NOMO-1 treated with DMSO at 0.1 percent for 48 hours (cell line): ENCODE measurements at regions not wholly inside any gene's neighbourhood (a gene's known extent, or its start where the extent isn't known, plus 50 kb on each side); places are given as distances from the start of the nearest gene placed in this dataset.
"Not testable (repeated sequence)": the region's sequence is repeated elsewhere in the genome, so short reads cannot be mapped to it uniquely, and the experiment has no call there.

ENCODE experiments used
- DNase-seq: peaks from one replicate; lab custom pipeline; 2025; ENCODE audit not compliant: unreplicated experiment; lab: John Stamatoyannopoulos, UW

DNA sequence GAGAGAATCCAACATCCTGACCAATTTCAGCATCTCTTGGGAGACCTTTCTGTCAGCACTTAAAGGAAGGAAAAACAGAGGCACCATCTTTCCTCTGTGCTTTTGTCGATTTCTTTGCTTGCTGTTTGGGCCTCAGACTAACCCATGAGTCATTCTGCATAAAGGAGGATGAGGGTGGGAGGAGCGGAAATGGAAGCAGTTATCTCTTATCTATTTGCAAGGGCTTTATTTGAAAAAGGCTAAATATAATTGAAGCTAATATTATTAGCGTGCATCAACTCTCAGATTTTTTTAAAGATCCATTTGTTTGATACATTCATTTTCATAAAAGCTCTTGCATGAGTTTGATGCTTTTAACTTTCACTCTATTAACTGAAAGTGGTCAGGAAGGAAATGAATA, 72.9 kb downstream of the ZNF622 start:
- no peak for DNase-seq

DNA sequence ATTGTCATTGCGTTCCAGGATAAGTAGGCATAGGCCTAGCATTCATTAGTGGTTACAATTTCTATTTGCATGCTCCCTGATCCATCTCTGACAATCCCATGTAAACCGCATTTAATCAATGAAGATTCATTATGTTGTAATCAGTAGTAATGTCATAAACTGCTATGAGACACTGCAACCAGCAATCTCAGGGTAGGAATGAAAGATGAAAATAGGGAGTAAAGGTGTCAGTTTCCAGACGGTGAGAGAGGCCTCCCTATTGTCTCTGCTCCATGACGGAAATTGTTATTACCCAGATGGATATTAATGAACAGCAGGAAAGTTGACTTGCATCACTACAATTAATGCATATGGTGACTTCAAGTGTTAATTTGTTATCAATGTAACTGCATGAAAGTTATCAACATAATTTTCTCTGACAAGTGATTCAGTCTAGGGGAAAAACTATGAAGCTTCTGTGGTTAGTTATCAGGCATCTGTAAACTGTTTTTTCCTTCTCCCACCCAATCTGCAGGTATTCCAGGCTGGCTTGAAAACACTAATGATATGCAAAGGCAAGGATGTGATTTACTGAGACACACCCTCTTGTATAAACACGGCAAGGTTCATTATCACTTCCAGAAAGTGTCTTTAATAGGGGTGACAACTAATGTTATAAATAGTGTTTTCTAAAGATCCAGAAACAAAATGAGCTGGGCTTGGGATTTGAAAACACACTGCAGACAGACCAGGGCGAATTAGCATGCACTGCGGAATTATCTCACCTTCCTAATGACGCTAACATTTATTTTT, 73.5 kb downstream of the ZNF622 start:
- DNase-seq: no peak

DNA sequence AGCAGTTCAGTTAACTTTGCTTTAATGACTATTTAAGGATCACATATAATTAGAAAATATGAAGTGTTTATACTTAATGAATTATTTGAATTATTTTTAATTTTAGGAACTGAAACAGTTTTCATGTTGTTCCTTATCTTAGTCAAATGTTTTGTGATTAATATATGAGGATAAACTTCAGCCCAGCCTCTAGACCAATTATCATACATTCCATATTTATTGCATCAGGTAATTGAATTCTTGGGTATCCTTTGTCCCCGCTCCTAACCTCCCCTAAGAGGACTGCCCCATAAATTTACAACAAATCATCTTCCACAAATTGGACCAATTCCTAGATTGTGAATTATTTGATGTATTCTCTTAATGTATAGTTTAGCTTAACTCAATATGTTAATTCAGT, 74.8 kb downstream of the ZNF622 start:
- no peak for DNase-seq

DNA sequence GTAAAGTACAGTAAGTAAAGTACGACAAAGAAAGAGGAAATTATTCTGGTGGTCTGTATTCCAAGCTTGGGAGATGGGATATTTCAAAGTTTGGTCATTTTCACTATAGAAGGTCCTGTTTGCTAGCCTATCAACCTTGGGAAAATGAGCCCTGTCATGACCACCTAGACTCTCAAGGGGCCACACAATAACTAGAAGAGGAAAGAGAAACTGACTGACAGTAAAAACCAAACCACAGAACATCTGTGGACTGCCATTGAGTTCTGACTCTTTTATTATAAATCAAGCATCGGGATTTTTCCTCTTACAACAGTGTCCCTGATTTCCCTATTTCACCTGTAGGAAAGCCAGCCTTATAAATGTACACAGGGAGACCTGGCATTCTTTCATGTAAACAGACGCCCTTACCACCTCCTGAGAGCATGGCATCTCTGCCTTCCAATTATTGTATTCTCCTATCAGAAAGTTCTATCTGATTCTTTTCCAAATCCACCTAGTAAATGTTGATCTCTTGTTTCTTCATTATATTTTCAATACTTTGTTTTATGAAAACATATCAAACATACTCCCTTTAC, 80.0 kb downstream of the ZNF622 start:
- no peak for DNase-seq

DNA sequence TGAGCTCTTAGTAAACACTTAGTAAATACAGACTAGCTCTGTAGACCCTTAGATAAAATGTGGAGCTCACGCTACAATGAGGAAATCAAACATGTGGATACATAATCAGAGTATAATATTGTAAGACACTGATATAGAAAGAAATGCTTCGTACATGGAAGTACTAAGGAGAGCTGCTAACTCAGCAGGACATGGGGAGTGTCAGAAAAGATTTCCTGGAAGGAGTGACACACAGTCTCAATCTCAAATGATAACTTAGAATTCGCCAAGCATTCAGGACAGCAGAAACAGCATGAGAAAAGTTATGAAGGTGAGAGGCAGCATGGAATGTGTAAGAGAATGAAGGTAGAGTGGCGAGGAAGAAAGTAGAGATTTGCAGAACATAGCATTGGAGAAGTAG, 80.8 kb downstream of the ZNF622 start:
- no peak for DNase-seq

DNA sequence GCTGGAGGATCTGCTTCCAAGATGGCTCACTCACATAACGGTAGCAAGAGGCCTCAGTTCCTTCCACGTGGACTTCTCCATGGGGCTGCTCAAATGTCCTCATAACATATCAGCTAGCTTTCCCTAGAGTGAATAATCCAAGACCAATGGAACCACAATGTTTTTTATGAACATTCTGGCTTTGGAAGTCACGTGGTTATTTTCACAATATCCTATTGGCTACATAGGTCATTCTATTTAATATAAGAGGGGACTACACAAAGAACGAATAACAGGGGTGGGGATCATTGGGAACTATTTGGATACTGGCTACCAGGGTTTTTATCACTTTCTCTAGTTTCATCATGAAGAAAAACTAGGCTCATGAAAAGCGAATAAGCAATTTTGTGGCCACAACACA, 81.4 kb downstream of the ZNF622 start:
- DNase-seq: no peak

DNA sequence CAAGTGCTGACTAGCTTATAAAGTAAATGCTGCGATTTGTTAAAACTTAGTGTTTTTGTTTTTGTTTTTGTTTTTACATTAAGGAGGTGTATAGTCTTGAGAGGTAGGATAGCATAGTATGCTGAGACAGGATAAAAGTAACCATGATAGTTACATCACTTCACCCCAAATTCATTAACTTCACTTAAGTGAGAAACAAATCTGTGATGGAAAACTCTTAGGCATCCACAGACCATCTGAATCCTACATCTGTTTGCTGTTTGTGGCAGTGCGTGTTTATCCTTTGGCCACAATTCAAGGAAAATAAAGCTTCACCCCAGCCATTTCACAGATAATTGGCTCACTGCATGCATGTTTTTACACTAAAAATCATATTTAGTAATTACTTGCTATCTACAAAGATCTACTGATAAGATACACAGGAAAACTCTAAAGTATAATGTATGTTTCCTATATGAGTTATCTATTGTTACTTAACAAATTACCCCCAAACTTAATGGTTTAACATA, 82.0 kb downstream of the ZNF622 start:
- no peak for DNase-seq

DNA sequence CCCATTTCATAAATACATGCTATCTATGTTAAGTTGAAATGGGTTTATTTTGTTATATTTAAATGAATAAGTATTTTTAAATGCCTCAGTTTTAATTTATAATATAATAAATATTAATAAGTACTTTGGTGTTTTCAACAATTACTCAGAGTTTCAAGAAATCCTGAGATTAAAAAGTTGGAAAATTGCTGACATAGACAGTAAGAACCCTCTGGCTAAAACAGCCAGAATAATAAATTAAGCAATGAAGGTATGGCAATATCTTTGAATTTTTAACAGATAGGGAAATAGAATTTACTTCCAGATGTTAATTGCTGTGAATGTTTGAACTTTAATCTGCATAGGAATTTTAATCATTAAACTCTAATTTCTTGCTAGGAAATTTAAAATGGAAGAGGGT, 83.6 kb downstream of the ZNF622 start:
- DNase-seq: no peak

DNA sequence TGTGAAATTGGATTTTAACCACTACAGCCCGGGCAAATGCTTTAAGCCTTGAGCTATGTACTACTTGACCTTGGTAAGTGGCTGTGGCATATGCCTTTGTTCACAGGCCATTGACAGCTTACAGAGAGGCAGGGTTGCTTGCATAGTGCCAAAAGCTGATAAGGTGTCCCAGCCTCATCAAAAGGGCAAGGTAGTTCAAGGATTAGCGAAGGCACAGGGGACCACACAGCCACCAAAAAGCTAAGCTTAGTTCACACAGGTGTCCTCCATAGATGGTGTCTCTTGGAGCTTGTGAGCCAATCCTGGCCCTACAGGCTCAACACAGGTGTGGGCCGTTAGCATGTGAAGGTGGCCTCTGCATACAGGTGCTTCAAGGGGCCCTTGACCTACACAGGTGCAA, 86.8 kb downstream of the ZNF622 start:
- no peak for DNase-seq

DNA sequence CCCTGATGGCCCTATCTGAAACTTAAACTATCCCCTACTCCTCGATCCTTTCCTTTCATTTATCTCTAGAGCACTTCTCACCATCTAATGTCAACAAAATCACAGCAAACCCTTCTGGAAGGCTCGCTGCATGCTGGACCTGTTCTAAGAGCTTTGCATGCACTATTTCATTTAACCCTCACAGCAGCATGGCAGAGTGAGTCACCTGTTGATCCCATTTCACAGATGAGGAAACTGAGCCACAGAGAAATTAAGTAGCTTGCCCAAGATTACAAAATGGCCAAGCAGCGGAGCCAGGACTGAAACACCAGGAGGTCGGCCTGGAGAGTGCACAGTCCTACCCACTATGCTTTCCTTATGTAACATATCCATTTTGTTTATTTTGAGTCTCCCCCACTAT, 93.1 kb downstream of the ZNF622 start:
- DNase-seq: no peak

DNA sequence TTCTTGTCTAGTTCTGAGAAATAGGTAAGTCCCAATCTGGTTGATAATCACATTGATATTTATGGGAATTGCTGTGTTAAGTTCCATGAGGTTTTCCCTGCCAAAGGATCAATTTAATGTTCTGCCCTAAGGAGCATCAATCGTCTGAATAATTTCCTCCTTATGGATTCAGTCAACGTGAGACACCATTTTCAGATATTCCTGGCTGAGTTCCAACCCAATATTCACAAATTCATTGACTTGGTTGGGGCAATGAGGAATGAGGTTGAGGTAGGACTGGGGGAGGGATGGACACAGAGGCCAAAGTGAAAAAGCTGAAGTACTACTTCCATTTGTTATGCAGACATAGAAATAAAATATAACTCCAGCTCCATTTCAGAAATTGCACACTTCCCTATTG, 99.1 kb downstream of the ZNF622 start:
- DNase-seq: no peak

DNA sequence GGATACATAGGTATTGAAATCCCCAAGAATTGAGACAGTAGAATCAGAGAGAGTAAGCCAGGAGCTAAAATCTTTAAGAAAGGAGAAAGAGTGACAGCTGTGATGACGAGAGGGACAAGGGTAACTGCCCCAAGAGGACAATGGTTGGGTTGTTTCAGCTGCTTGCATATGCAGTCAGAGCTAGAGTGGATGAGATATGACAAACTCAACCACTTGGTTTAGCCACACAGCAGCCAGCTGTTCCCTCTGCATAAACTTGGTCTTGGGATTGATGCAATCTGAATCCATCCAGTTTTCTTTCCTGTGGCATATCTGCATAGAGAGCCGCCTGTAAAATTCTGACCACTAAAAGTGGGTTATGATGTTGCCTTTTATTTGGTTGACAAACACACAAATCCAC, 100.7 kb downstream of the ZNF622 start:
- DNase-seq: no peak

DNA sequence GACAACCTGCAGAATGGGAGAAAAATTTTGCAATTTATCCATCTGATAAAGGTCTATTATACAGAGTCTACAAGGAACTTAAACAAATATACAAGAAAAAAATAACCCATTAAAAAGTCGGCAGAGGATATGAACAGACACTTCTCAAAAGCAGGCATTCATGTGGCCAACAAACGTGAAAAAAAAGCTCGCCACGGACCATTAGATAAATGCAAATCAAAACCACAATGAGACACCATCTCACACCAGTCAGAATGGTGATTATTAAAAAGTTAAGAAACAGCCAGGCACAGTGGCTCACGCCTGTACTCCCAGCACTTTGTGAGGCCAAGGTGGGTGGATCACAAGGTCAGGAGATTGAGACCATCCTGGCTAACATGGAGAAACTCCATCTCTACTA, 112.2 kb downstream of the ZNF622 start:
- not testable (repeated sequence) for DNase-seq

DNA sequence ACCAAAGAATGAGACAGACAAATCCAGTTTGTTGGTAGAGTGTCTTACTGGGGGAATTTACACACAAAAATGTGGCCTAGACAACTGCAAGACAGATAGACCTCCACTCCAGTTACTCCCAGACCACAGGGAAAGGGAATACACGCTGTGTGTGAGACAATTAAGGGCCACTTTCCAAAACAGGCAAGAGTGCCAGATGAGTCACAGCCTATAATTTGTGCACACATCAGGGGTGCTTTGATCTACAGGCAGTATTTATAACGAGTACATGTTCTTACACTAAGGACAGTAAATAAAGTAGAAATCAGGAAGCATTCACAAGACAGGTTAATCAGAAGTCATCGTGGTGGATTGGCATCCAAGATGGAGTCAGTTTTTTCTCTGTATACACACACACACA, 114.8 kb downstream of the ZNF622 start:
- no peak for DNase-seq

DNA sequence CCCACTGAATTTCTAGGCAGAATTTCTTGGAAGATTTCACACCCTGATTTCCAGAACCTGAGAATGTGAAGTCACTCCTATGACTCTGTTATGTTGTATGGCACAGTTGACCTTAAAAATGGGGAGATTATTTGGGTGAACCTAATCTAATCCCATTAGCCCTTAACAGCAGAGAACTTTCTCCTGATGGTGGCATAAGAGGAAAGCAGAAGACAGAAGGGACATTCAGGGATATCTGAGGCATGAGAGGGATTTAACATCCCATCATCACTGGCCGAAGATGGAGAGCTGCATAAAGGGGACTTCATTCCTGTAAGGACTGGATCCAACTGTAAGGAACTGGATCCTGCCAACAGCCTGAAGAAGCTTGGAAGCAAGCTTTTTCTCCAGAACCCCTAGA, 119.2 kb downstream of the ZNF622 start:
- DNase-seq: no peak

DNA sequence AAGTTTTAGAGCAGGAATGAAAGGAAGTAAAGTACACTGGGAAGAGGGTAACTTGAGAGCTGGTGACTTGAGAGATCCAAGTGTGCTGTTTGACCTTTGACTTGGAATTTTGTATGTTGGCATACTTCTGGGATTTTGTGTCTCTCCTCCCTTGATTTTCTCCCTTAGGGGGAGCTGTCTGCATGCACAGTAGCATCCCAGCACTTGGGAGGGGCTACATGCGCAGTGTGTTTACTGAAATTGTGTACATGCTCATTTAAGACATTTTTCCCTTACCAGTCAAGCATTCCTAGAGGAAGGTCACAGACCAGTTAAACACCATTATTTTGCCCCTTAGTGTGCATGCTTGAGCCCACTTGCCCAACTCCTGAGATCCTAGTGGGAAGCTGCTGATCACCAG, 120.1 kb downstream of the ZNF622 start:
- DNase-seq: no peak

DNA sequence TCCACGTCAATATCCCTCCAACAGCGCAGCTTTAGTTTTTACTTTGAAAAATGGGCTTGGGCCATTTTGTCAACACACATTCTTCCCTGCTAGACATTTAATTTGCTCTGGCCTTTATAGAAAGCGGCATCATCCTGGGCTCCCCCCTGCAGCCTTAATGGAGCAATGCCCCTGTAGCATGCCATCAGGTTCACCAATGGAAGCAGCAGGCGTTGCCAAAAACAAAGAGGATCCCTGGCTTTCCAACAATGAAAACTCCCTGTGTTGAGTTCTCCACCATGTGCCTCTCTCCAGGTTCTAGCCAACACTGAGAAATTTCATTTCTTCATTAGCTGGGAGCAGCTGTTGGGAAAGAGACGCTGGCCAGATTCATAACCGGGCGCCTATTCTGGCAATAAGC, 139.5 kb downstream of the ZNF622 start:
- no peak for DNase-seq

DNA sequence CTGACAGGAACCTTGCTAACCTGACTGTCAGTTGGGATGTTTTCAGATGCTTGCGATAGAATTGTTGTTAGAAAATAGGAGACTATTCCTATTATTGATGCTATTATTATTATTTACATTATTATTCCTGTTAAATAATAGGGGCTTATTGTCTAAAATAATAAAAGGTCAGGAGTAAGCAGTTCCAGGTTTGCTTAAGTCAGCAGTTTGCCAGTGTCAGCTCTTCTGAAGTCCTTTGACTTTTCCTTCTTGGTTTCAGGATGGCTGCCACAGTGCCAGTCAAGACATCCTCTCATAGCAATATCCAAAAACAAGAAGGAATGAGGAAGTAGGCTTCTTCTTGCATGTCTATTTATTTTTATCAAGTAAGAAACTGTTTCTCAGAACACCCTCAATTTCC, 141.7 kb upstream of the MARCHF11 start:
- peak; percentile 19 for DNase-seq

DNA sequence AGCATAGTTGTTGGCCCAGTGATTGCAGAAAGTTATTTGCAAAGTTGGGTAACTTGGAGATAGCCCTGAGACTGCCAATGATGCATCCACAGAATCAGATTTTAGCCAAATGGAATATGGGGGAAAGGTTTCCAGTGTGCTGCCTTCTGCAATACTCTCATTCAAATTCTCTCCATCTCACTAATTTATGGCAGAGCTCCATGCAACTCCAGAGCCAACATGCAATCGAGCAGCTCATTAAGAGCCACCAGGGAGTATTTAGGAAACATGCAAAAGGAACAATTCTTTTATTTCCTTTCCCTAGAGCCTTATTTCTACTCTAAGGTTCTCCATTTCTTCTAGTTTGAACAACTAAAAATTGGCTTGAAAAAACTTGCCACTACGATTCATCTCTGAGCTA, 135.9 kb upstream of the MARCHF11 start:
- no peak for DNase-seq

DNA sequence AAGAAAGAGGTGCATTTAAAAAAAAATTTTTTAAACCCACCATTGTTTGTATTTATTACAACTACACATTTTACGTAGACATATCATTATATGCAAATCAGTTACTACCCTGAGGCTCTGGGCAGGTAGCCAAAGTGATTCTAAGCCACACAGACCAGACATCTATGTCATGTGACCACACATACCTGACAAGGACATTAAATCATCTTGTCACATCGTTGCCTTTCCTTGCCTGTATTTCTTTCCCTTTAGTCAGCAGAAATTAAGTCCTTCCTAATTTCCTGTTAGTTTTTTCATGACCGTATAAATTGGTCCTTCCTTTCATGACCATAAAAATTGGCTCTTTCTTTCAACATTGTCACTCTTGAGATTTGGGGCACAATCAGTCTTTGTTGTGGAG, 134.2 kb upstream of the MARCHF11 start:
- DNase-seq: no peak

DNA sequence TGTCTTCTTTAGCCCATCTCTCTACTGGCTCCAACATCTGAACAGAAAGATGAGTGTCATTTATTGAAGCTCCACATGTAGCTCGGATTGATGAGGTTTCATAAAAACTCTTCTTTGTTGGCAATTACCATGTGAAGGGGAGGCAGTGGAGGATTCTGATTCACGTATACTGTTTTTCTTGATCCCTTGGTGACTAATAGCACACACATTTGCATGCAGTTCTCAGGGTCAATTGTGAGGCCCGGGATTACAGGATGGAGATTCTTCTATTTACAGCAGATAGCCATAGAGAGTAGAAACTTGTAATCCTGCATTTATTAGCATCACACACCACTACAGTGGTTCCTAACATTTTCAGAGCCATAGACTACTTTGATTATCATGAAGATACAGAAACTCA, 133.2 kb upstream of the MARCHF11 start:
- DNase-seq: no peak

DNA sequence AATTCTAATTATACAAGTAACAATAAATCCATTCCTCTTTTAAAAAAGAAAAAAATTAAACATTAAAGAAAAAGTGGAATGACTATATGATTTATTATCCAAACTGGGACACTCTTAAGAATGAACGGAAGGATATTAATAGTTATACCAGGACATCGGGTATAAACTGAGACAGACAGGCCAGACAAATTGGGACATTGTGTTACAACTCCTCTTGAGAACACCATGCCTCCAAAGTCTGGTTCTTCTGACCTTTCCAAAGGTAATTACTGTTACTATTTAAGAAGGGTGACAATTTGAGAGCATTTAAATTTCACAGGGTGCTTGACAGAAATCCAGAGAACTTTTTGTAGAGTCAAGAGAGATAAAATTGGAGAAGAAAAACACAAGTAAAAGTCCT, 132.1 kb upstream of the MARCHF11 start:
- DNase-seq: no peak

DNA sequence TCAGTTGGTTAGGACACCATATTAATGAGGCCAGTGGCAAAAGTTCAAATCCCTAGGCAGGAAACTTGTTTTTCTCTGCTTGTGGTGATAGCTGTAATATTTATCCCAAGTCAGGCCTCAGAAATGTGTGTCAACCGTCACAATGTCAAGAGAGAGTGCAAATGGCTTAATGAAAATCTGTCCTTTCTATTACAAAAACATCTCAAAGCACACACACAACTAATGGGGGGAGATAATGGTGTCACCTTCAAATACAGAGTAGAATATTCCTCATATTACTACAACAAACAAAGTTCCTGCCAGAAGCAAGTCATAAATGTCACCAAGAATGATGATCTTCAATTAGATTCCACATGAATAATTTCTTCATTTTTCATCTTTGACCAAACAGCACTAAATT, 127.2 kb upstream of the MARCHF11 start:
- no peak for DNase-seq
